RPMI7951 (cell line): ENCODE measurements at regions not wholly inside any gene's neighbourhood (a gene's known extent, or its start where the extent isn't known, plus 50 kb on each side); places are given as distances from the start of the nearest gene placed in this dataset.
A peak's percentile ranks its signal among the peaks of the same experiment; 100 is the strongest.

Experiments used
- DNase-seq: peaks from one replicate; pipeline ENCODE4 v3.0.0-alpha.2; 2012; ENCODE audit warnings: low read depth

GRCh38 chr5:175765858-175766257 lies 105.5 kb upstream of the CPLX2 start:
- no peak for DNase-seq

GRCh38 chr5:175766963-175767362 lies 104.4 kb upstream of the CPLX2 start:
- DNase-seq, result no peak

DNA sequence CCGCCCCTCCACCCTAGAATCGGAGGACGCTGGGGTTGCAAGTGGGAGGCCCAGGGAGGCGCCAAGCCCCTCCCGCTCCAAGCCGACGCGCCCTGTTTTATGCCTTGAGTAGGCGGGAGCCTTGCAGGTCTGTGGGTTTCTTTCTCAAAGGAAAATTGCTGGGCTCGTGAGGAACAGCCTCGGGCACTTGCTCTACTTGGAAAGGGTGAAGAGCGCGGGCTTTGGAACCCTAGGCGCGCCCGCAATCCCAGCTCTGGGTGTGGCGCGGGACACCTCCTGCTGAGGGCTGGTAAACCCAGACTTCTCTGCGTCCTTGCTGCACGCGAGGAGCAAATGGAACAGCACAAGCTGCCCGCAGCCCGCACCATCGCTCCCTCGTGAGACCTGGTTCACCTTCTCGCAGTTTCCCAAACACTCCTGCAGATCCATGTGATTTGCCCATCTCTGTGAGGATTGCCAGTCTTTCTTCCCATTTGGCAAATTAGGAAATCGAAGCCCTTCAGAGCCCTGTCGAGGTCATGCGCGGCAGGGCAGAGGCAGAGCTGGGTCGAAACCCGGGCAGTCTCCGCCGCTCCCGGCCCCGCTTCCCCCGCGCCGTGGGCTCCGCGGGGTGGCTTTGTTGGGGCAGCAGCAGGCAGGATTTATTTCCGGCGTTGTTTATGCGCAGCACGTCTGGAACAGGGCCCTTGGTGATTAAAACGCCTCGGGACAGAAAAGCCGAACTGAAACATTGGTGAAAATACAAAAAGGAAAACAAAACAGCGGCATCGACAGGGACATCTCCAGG lies 98.4 kb upstream of the CPLX2 start:
- peak; percentile 39 for DNase-seq

- DNase-seq, result peak; percentile 8
These were observed 97.8 kb upstream of the CPLX2 start for GRCh38 chr5:175773534-175774070.

DNA sequence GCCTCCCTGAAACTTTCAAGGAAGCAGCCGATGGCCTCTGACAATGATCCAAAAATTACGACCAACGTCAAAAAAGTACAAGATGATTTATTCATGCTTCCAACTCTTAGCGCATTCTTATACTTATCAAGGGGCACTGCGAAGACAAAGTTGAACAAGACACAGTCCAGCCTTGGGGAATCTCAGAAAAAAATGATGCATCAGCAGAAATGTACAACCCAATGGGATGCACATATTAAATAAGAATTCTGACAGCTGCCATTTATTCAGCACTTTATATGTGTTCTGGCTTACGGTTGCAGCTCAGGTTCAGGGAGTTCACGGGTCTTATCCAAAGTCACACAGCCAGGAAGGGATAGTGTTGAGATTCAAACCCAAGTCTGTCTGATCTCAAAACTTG lies 96.0 kb upstream of the CPLX2 start:
- no peak for DNase-seq

DNA sequence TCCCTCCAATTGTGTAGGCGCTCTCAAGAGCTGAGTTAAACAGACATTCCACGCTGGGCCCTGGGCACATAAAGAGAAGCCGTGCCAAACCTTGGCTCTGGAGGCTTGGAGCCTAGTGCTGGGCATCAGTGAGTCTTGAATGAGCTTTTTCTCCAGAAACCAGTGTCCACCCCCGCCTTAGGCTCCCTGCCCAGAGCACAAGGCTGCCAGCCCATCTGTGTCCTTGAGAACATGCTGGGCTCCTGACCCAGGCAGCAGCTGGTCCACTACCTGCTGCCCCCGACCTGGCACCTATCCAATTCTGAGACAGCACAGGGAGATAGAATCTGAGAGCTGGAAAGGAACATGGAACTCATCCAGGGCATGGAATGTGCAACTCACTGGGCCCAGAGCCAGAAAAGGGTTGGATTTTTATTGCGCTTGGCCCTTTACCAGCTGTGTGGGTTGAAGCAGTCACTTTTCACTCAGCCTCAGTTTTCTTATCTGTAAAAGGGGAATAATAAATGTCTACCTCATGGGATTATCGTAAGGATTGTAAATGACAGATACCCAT lies 92.4 kb upstream of the CPLX2 start:
- peak; percentile 75 for DNase-seq

- no peak for DNase-seq
These were observed 87.6 kb upstream of the CPLX2 start for GRCh38 chr5:175783739-175784138.

DNA sequence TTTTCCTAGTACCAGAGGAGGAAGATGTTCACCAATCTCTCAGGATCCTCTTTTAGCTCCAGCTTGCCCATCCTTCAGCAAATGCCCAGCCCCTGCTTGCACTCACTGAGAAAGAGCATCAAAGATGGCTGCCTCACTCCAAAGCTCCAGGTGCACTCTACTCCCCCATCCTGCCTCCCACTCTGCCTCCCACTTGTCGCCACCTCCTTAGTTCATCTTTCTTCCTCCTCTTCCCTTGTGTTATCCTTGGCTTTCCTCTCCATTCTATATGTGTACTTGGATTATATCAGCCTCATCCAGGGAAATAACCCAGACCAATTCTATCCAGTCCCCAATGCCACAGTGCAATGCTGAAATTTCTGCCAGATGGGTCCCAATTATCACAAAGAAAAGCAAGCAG lies 87.1 kb upstream of the CPLX2 start:
- no peak for DNase-seq

- no peak for DNase-seq
These were observed 85.7 kb upstream of the CPLX2 start for GRCh38 chr5:175785681-175786080.

DNA sequence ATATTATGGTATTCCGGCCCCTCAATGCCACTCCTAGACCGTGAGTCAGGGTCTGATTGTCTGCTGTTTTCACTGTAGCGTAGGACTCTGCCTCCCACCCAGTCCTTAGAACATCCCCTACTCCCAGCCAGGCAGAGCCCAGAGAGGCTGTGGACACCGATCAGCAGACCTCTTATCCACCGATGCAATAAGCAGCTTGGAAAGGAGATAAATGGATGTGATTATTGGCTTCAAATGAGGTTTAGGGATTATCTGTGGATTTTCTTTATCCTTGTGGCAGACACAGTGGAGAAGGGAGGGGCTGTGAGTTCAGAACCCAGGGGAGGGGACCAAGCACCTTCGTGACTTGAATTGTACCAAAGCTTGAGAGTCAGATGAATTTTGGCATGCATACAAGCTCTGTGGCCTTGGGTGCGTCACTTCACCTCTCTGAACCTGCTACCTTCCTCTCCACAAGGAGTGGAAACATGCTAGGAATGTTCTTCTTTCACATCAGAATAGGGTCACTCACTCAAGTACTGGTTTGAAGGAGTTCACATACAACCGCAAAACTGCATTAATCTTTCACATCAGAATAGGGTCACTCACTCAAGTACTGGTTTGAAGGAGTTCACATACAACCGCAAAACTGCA lies 83.1 kb upstream of the CPLX2 start:
- DNase-seq, result no peak

GRCh38 chr5:175789670-175790069 lies 81.7 kb upstream of the CPLX2 start:
- DNase-seq, result no peak

DNA sequence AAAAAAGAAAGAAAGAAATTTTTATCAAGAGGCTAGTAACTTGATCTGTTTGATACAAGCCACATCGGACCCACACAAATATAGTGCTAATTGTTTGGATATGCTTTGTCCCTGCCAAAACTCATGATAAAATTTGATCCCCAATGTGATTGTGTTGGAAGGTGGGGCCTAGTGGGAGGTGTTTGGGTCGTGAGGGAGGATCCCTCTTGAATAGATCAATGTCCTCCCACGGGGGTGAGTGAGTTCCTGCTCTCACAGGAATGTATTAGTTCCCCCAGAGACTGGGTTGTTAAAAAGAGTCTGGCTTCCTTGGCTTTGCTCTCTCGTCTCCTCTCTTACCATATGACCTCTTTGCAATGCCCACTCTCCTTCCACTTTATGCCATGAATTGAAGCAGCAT lies 80.6 kb upstream of the CPLX2 start:
- no peak for DNase-seq

GRCh38 chr5:175795959-175796358 lies 75.4 kb upstream of the CPLX2 start:
- DNase-seq, result no peak

DNA sequence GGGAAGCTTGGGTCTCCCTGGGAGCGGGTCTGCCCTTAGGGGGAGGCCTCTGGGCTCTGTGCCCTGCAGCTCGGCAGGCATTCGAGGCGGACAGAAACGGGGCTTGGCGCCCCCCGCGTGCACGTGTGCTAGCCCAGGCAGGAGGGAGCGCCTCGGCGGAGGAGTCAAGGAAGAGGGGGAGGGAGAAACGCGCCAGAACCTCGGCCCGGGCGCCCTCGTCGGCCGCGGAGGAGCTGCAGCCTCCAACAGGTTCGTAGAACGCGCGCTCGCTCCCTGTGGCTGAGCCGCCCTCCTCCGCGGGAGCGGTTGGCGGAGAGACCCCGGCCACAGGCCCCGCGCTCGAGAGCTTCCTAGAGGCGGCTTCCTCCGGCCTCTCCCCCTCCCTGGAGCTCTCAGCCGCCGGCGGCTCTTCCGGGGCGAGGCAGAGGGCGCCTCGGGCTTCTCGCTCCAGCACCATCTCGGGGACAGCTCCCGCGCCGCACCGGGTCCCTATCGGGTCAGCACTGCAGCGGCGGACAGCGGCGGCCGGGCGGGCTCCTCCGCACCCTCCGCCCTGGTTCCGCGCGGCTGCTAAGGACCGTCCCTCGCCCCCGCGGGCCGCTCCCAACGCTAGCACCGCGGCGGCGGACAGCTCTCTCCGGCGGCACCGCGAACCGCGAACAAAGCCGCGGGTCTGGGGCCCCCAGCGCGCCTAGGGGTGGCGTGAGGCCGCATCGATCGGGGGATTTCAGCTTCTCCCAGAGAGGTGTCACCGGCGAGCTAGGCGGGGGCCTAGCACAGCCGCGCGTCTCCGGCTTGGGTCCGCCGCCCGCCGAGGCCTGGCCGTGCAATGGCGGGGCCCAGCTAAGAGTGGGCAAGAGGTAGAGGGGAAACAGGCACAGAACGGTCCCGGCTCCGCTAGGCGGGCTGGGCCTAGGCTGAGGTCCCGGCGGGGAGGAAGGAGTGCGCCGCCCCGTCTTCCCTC lies 74.6 kb upstream of the CPLX2 start:
- DNase-seq, result peak; percentile 77

DNA sequence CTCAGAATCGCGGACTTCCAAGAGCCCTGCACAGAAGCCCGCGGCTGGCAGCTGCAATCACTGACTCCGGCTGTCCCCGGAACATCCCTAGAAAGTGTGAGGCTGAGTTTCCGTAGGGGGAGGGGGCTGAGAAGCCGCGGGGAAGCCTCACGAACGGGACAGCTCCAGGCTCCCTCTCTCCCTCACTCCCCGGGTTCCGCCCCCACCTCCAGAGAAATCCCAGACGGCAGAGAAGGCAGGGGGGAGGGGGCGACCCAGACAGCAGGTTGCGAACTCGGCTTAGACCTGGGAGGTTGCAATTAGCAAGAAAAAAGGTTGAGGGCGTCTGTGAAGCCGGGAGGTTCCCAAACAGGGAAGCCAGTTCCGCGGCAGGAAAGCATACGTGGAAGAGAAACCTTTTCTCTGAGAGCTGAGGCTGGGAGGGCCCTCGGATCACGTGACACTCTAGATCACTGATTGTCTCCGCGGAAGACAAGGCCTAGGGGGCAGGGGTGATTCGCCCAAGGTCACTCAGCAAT lies 73.8 kb upstream of the CPLX2 start:
- no peak for DNase-seq

- no peak for DNase-seq
These were observed 72.8 kb upstream of the CPLX2 start for GRCh38 chr5:175798626-175799025.

DNA sequence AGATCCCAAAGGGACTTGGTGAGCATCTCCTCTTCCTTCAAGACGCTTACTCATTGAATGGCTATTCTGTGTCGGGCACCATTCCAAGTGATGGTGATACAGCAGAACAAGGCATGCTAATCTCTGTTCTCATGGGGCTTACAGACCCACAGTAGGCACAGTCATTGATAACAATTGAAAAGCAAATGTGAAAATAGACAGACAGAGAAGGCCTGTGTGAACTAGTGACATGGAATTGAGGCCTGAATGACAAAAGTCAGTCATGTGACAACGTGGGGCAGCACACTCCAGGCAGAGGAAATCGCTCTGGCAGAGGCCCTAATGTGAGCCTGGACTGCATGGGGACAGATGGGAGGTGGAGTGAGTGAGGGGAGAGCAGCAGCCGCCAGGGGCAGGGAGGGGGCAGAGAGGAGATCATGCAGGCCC lies 70.7 kb upstream of the CPLX2 start:
- DNase-seq, result peak; percentile 64

DNA sequence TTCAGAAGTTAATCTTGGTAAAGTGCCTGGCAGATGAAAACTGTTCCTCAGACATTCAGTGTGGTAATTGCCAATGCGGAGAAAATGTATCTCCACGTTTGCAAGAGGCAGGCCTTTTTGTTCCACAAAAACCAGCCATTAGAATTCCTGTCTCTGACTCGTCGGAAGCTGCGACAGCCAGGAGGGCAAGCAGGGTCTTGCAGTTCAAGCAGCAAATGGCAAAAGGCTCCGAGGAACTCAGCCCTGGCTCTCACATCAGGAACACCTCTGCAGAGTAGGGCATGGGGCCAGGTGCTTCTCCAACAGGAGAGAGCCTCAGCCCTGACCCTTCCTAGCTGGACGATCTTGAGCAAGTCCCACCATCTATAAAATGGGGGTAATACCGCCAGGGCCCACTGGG lies 69.0 kb upstream of the CPLX2 start:
- no peak for DNase-seq

DNA sequence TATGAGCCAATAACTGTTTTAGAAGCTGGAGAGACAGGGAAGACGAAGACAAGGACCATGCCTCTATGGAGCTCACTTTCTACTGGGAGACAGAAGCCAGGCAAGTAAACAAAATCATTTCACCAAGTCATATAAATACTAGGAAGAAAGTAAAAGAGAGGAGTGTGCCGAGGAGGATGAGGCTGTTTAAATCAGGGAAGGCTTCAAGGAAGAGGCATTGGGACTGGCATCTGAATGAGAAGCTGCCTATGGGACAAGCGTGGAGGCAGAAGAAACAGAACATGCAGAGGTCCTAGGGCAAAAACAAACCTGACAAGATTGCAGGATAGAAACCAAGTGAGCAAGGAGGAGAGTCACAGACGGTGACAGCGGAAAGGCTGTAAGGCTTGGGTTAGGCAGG lies 68.1 kb upstream of the CPLX2 start:
- DNase-seq, result no peak

GRCh38 chr5:175803736-175804454 lies 67.5 kb upstream of the CPLX2 start:
- no peak for DNase-seq
